ENCODE measurements at regions not wholly inside any gene's neighbourhood (a gene's known extent, or its start where the extent isn't known, plus 50 kb on each side); places are given as distances from the start of the nearest gene placed in this dataset.

DNA sequence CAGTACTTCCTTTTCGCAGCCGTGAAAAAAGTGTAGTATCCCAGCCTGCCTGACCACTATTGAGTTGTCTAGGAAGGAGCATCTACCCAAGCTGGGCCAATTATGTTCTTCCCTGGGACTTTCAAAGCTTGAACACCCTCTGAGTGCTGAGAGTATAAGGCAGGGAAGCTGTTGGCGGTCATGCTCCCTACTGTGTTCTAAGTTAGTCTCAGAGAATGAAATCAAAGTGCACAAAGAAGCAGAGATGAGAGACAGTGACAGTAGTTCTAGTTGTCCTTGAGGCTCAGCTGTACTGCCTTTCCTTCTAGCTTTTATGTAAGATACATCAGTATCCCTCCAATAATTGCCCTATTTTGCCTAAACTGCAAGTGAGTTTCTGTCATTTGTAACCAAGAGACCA is 427.1 kb upstream of the SEL1L start:
- DNase-seq = no peak
- Histone ChIP-seq H3K36me3 (replicated peaks in 1 of 2) (no peaks in the 10 kb centered on the region), H3K9me3 (replicated peaks in 1 of 3) (no peaks in the 10 kb centered on the region), H3K27me3 (no peaks in the 10 kb centered on the region), H3K4me1 (replicated peaks in 1 of 2) (no peaks in the 10 kb centered on the region), H3K27ac (no peak overlapping the region), H3K4me3 (no peak overlapping the region)
- 74 to 90% (median 84%) methylated on average over 3 of the region's 3 CpGs for WGBS, 4 donors
- TF ChIP-seq POLR2A (IDR thresholded peaks at IDR 0.05) = no peak
- TF ChIP-seq, protein P1, sequence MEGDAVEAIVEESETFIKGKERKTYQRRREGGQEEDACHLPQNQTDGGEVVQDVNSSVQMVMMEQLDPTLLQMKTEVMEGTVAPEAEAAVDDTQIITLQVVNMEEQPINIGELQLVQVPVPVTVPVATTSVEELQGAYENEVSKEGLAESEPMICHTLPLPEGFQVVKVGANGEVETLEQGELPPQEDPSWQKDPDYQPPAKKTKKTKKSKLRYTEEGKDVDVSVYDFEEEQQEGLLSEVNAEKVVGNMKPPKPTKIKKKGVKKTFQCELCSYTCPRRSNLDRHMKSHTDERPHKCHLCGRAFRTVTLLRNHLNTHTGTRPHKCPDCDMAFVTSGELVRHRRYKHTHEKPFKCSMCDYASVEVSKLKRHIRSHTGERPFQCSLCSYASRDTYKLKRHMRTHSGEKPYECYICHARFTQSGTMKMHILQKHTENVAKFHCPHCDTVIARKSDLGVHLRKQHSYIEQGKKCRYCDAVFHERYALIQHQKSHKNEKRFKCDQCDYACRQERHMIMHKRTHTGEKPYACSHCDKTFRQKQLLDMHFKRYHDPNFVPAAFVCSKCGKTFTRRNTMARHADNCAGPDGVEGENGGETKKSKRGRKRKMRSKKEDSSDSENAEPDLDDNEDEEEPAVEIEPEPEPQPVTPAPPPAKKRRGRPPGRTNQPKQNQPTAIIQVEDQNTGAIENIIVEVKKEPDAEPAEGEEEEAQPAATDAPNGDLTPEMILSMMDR (IDR thresholded peaks at IDR 0.05) = no peak
- intact Hi-C loops (cut with DNase I) = no loop called here

DNA sequence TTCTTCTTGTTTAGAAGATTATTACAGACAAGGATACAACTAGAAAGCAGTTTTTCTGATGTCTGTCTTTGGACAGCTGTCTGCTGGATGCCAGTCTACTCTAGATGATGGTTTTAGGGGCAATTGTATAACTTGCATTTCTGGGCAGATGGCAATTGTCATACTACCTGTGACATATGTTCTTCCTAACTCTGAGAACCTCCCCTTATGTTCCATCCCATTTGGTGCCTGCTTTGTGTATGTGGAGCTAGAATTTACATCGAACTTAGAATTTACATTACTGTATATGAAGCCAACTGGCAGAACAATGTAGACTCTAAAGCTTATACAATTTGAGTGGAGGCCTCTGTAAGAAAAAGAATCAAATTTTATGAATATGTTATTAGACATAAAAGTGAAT is 430.2 kb upstream of the SEL1L start:
- Histone ChIP-seq H3K4me1 (replicated peaks in 1 of 2) (no peaks in the 10 kb centered on the region), H3K4me3 (no peak overlapping the region), H3K27ac (no peak overlapping the region), H3K9me3 (replicated peaks in 1 of 3) (no peaks in the 10 kb centered on the region), H3K36me3 (replicated peaks in 1 of 2) (no peaks in the 10 kb centered on the region), H3K27me3 (no peaks in the 10 kb centered on the region)
- no peak for DNase-seq
- 70 to 87% (median 76%) methylated on average over 1 of the region's 1 CpG for WGBS, 4 donors
- intact Hi-C loops (cut with DNase I) = no loop called here
- no peak for TF ChIP-seq POLR2A (IDR thresholded peaks at IDR 0.05)
- TF ChIP-seq, protein P1 (IDR thresholded peaks at IDR 0.05) = no peak

DNA sequence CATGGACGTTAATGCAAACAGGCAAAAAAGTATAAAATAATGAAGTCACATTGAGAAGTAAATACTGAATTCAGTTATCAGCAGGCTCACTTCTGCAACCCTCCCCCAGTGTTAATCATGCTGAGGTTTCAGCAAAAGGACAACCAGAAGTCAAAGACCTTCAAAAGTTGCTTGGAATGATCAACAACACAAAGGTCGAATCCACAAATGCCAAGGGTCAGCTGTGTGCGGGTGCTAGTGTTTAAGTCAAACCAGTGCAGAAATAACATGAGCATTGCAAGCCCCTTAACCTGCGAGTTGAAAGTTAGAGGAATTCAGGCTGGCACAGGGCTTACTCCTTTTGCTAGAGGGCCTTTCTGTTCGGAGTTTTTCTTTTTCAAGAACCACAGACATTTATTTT is 436.7 kb upstream of the SEL1L start:
- 47 to 54% (median 48%) methylated on average over 5 of the region's 5 CpGs for WGBS, 4 donors
- intact Hi-C loops (cut with DNase I) = no loop called here
- Histone ChIP-seq H3K4me1 (replicated peaks in 1 of 2) (no peaks in the 10 kb centered on the region), H3K4me3 (no peak overlapping the region), H3K27me3 (no peaks in the 10 kb centered on the region), H3K9me3 (replicated peaks in 1 of 3) (no peaks in the 10 kb centered on the region), H3K27ac (no peak overlapping the region), H3K36me3 (replicated peaks in 1 of 2) (no peaks in the 10 kb centered on the region)
- no peak for TF ChIP-seq POLR2A (IDR thresholded peaks at IDR 0.05)
- TF ChIP-seq, protein P1 (IDR thresholded peaks at IDR 0.05) = no peak
- DNase-seq = no peak

DNA sequence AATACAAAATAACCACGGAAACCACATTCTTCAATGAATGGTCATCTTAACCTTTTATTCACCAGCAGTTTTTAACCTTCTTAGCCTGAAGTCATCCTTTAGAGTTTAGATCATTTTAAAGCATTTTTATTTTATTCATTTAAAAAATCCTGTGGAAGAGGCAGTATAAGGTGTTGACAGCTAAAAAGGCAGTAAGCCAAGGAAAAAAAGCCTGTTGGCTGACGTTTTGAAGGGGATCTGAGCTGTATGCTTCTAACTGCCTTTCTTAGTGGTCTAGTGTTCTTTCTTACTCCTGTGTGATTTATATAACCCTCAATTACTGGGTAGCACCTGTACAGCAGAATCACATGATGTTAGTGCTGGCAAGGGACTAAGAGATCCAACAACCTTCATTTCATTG is 438.3 kb upstream of the SEL1L start:
- WGBS, 4 donors = 21 to 37% (median 33%) methylated on average over 2 of the region's 2 CpGs
- Histone ChIP-seq H3K4me3 (no peak overlapping the region), H3K4me1 (replicated peaks in 1 of 2) (no peaks in the 10 kb centered on the region), H3K36me3 (replicated peaks in 1 of 2) (no peaks in the 10 kb centered on the region), H3K9me3 (replicated peaks in 1 of 3) (no peaks in the 10 kb centered on the region), H3K27me3 (no peaks in the 10 kb centered on the region), H3K27ac (no peak overlapping the region)
- TF ChIP-seq POLR2A (IDR thresholded peaks at IDR 0.05) = no peak
- TF ChIP-seq, protein P1 (IDR thresholded peaks at IDR 0.05) = no peak
- intact Hi-C loops (cut with DNase I) = no loop called here
- DNase-seq = no peak
